ENCODE measurements at regions not wholly inside any gene's neighbourhood (a gene's known extent, or its start where the extent isn't known, plus 50 kb on each side); places are given as distances from the start of the nearest gene placed in this dataset.

- TF ChIP-seq FOXM1 (IDR thresholded peaks at IDR 0.05; ENCODE audit: borderline replicate concordance, low read depth) (no peak), TAF1 (IDR thresholded peaks at IDR 0.05; ENCODE audit: low read depth) (no peak), NFIC (IDR thresholded peaks at IDR 0.05) (no peak), TCF12 (IDR thresholded peaks at IDR 0.05; ENCODE audit: low read depth) (no peak), MAX (IDR thresholded peaks at IDR 0.05) (no peak), YY1 (IDR thresholded peaks at IDR 0.05; ENCODE audit: low read depth) (no peak), EP300 (IDR thresholded peaks at IDR 0.05; ENCODE audit: borderline replicate concordance) (no peak)
Measured at GRCh38 chr15:62445244-62445643, 280.2 kb upstream of the C2CD4B start.

DNA sequence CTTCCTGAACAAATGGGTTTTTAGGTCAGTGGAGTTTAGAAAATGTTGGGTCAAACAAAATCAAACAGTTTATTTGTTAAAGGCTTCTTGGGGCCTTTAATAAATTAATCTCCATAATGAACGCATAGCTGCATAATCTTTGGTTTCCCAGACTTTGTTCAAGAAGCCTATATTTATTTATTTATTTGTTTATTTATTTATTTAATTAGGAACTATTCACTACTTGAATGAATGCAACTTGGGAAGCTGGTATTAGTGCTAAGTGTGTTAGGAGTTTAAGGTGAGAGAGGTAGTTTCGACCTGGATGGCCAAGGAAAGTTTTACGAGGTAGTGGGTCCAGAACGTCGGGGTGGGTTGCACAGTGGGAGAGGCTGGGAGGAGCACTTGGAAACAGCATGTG is 281.9 kb upstream of the C2CD4B start:
- TF ChIP-seq, protein P1, sequence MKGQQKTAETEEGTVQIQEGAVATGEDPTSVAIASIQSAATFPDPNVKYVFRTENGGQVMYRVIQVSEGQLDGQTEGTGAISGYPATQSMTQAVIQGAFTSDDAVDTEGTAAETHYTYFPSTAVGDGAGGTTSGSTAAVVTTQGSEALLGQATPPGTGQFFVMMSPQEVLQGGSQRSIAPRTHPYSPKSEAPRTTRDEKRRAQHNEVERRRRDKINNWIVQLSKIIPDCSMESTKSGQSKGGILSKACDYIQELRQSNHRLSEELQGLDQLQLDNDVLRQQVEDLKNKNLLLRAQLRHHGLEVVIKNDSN (IDR thresholded peaks at IDR 0.05): no peak
- TF ChIP-seq TAF1 (IDR thresholded peaks at IDR 0.05; ENCODE audit: low read depth) (no peak), EP300 (IDR thresholded peaks at IDR 0.05; ENCODE audit: borderline replicate concordance) (no peak), ZBTB7A (IDR thresholded peaks at IDR 0.05; ENCODE audit: low read depth) (no peak), REST (IDR thresholded peaks at IDR 0.05; ENCODE audit: low read depth) (no peak), RAD21 (IDR thresholded peaks at IDR 0.05; ENCODE audit: low read depth) (no peak), FOXM1 (IDR thresholded peaks at IDR 0.05; ENCODE audit: borderline replicate concordance, low read depth) (no peak), EGR1 (IDR thresholded peaks at IDR 0.05) (no peak), YY1 (IDR thresholded peaks at IDR 0.05; ENCODE audit: low read depth) (no peak)

GRCh38 chr15:62447742-62448141 is 282.7 kb upstream of the C2CD4B start:
- TF ChIP-seq EP300 (IDR thresholded peaks at IDR 0.05; ENCODE audit: borderline replicate concordance) (no peak), MAX (IDR thresholded peaks at IDR 0.05) (no peak), TEAD4 (IDR thresholded peaks at IDR 0.05) (no peak), TAF1 (IDR thresholded peaks at IDR 0.05; ENCODE audit: low read depth) (no peak), CREB1 (IDR thresholded peaks at IDR 0.05; ENCODE audit: low read depth) (no peak), YY1 (IDR thresholded peaks at IDR 0.05; ENCODE audit: low read depth) (no peak)

DNA sequence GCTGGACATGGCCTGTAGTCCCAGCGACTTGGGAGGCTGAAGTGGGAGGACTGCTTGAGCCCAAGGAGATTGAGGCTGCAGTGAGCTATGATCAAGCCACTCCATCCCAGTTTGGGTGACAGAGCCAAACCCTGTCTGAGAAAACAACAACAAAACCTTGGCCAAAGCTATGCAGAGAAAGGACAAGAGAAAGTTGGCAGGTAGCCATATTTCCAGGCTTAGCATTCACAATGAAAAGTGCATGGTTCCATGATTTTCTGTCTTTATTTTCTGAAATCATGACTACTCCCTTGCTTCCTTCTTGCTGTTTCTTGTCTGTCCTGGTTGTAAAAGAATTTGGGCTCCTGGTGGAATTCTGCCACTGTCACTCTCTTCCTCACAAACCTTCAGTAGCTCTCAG is 284.6 kb upstream of the C2CD4B start:
- TF ChIP-seq EP300 (IDR thresholded peaks at IDR 0.05; ENCODE audit: borderline replicate concordance) (no peak), RAD21 (IDR thresholded peaks at IDR 0.05; ENCODE audit: low read depth) (no peak), MAX (IDR thresholded peaks at IDR 0.05) (no peak), NFIC (IDR thresholded peaks at IDR 0.05) (peak; percentile 41; the same call in 1 of the 2 replicates), TCF12 (IDR thresholded peaks at IDR 0.05; ENCODE audit: low read depth) (no peak), CREB1 (IDR thresholded peaks at IDR 0.05; ENCODE audit: low read depth) (no peak)

DNA sequence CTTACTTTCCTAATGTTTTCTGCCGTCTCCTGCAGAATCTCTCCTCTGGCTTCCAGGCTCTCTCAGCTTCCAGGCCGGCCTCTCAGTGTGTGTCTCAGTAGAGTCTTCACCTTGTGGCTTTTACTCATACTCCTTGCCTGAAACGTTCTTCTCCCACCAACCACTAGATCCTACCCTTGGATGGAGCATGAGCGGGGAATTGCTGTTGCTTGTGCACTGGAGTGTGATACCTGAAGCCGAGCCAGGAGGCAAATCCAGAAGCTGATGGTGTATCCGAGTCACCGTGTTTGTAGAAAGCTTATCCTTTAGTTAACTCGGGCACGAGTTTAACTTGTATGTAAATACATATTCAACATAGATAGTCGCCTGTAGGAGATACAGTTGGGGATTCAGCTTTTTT is 285.0 kb upstream of the C2CD4B start:
- TF ChIP-seq NFIC (IDR thresholded peaks at IDR 0.05) (no peak), MAX (IDR thresholded peaks at IDR 0.05) (no peak), TEAD4 (IDR thresholded peaks at IDR 0.05) (no peak), EGR1 (IDR thresholded peaks at IDR 0.05) (no peak), EP300 (IDR thresholded peaks at IDR 0.05; ENCODE audit: borderline replicate concordance) (no peak), TAF1 (IDR thresholded peaks at IDR 0.05; ENCODE audit: low read depth) (no peak)

DNA sequence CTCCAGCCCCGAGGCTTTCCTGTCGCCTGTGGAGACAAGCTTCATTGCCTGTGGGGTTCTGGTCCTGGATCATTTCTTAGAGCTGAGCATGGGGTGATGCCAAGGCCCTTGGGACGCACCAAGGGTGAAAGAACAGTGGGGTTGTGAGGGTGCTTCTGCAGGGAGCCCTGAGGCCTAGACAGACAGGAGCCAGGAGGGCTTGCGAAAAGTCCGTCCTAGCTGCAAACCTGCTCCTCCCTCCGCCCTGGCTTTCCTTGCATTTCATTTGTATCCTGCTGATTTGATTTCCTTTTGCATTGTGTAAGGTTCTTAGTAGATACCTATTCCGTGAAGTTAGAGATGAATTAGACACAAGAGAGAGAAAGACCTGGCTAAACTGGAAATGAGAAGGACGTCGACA is 286.9 kb upstream of the C2CD4B start:
- TF ChIP-seq EGR1 (IDR thresholded peaks at IDR 0.05) (no peak), FOXM1 (IDR thresholded peaks at IDR 0.05; ENCODE audit: borderline replicate concordance, low read depth) (no peak), EP300 (IDR thresholded peaks at IDR 0.05; ENCODE audit: borderline replicate concordance) (no peak), MAX (IDR thresholded peaks at IDR 0.05) (no peak), CEBPB (IDR thresholded peaks at IDR 0.05) (no peak), YY1 (IDR thresholded peaks at IDR 0.05; ENCODE audit: low read depth) (no peak), TCF12 (IDR thresholded peaks at IDR 0.05; ENCODE audit: low read depth) (no peak), ZBTB7A (IDR thresholded peaks at IDR 0.05; ENCODE audit: low read depth) (no peak), CREB1 (IDR thresholded peaks at IDR 0.05; ENCODE audit: low read depth) (no peak), TAF1 (IDR thresholded peaks at IDR 0.05; ENCODE audit: low read depth) (no peak), TEAD4 (IDR thresholded peaks at IDR 0.05) (no peak), RAD21 (IDR thresholded peaks at IDR 0.05; ENCODE audit: low read depth) (no peak), REST (IDR thresholded peaks at IDR 0.05; ENCODE audit: low read depth) (no peak)
- TF ChIP-seq, protein P1 (IDR thresholded peaks at IDR 0.05): no peak
